Karpas-422 (cell line): ENCODE measurements at regions not wholly inside any gene's neighbourhood (a gene's known extent, or its start where the extent isn't known, plus 50 kb on each side); places are given as distances from the start of the nearest gene placed in this dataset.
A peak's percentile ranks its signal among the peaks of the same experiment; 100 is the strongest.
"Not testable (repeated sequence)": the region's sequence is repeated elsewhere in the genome, so short reads cannot be mapped to it uniquely, and the experiment has no call there.

ENCODE experiments used
- DNase-seq: peaks from one replicate; pipeline ENCODE4 v3.0.0-alpha.2; 2015
- H2AFZ ChIP-seq: fragments of 200-600 bp; sonication (generic); 2 replicates; pipeline ENCODE4 v1.6.1; 2014; ENCODE audit warnings: antibody characterized with exemption, low read length, mixed read lengths
- H3K27ac ChIP-seq: fragments of 200-600 bp; sonication (generic); 2 replicates; pipeline ENCODE4 v1.5.1; 2014; ENCODE audit warnings: mild to moderate bottlenecking, low read length, moderate library complexity
- H3K27me3 ChIP-seq: fragments of 200-600 bp; sonication (generic); 2 replicates; pipeline ENCODE4 v1.6.1; 2014; ENCODE audit warnings: low read length, mixed read lengths
- H3K36me3 ChIP-seq: fragments of 200-600 bp; sonication (generic); 2 replicates; pipeline ENCODE4 v1.6.1; 2014; ENCODE audit warnings: low read length, mixed read lengths; ENCODE audit not compliant: insufficient read depth
- H3K4me1 ChIP-seq: fragments of 200-600 bp; sonication (generic); 2 replicates; pipeline ENCODE4 v1.6.1; 2014; ENCODE audit warnings: mild to moderate bottlenecking, low read length, mixed read lengths
- H3K4me2 ChIP-seq: fragments of 200-600 bp; sonication (generic); 2 replicates; pipeline ENCODE4 v1.6.1; 2014; ENCODE audit warnings: low read length, low read depth, mild to moderate bottlenecking; ENCODE audit not compliant: poor library complexity, severe bottlenecking
- H3K4me3 ChIP-seq: fragments of 200-600 bp; sonication (generic); 2 replicates; pipeline ENCODE4 v1.5.1; 2014; ENCODE audit warnings: mild to moderate bottlenecking, antibody characterized with exemption, low read length, mixed read lengths
- H3K79me2 ChIP-seq: fragments of 200-600 bp; sonication (generic); 2 replicates; pipeline ENCODE4 v1.6.1; 2014; ENCODE audit warnings: mild to moderate bottlenecking, low read length, mixed read lengths
- H3K9ac ChIP-seq: fragments of 200-600 bp; sonication (generic); 2 replicates; pipeline ENCODE4 v1.6.0; 2014; ENCODE audit warnings: low read length
- H3K9me2 ChIP-seq: fragments of 200-600 bp; sonication (generic), shearing (Covaris generic); replicated peaks from 2 replicates; pipeline ENCODE4 v1.6.0; 2014; ENCODE audit warnings: mild to moderate bottlenecking, low read length, moderate library complexity; ENCODE audit not compliant: insufficient read depth
- H3K9me3 ChIP-seq: fragments of 300-700, 200-600 bp; sonication (generic); 2 replicates; pipeline ENCODE4 v1.6.1; 2014; ENCODE audit warnings: low read length, mixed read lengths
- H4K20me1 ChIP-seq: fragments of 200-600 bp; sonication (generic); 2 replicates; pipeline ENCODE4 v1.6.1; 2014; ENCODE audit warnings: mild to moderate bottlenecking, antibody characterized with exemption, low read length, low read depth; ENCODE audit not compliant: insufficient read depth

DNA sequence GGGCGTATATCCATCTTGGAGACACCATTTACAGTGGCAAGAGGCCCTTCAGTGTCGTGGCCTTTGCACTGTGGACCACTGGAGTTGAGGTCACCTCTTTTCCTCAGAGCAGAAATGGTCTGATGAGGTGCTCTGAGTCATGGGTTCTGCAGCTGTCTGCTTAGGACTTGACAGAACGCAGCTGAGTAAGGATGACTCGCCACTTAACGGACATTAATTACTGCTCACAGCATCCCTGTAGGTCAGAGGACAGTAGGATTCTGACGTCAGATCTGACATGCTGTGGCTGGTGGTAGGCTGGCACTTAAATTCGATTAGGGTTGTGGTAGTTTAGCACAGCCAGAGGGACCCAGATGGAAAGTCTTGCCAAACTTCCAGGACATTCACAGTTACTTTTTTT, 479.4 kb downstream of the DMAC1 start:
- no peak overlapping the region for H2AFZ ChIP-seq
- DNase-seq, result no peak
- H3K4me2 ChIP-seq, result no peak overlapping the region

GRCh38 chr9:7318920-7319319, 480.7 kb downstream of the DMAC1 start:
- no peaks in the 10 kb centered on the region for H3K79me2 ChIP-seq
- no peak overlapping the region for H3K4me2 ChIP-seq
- no peak overlapping the region for H3K27ac ChIP-seq
- no peaks in the 10 kb centered on the region for H4K20me1 ChIP-seq
- H3K27me3 ChIP-seq, result no peaks in the 10 kb centered on the region
- H3K4me1 ChIP-seq, result no peaks in the 10 kb centered on the region
- H2AFZ ChIP-seq, result no peak overlapping the region
- no peak for DNase-seq
- no peaks in the 10 kb centered on the region for H3K9me2 ChIP-seq
- H3K9me3 ChIP-seq, result 0 out of 2 replicates have a peak, but pooled peaks cover 1% of the 10 kb centered on the region
- no peak overlapping the region for H3K9ac ChIP-seq
- no peaks in the 10 kb centered on the region for H3K36me3 ChIP-seq
- no peak overlapping the region for H3K4me3 ChIP-seq

More for the DNA sequence above, 479.4 kb downstream of the DMAC1 start:
- no peak overlapping the region for H3K9ac ChIP-seq
- no peaks in the 10 kb centered on the region for H3K9me2 ChIP-seq
- H3K4me1 ChIP-seq, result no peaks in the 10 kb centered on the region
- H3K9me3 ChIP-seq, result no peaks in the 10 kb centered on the region
- H4K20me1 ChIP-seq, result no peaks in the 10 kb centered on the region
- H3K4me3 ChIP-seq, result no peak overlapping the region
- no peaks in the 10 kb centered on the region for H3K27me3 ChIP-seq
- no peak overlapping the region for H3K27ac ChIP-seq
- no peaks in the 10 kb centered on the region for H3K36me3 ChIP-seq
- H3K79me2 ChIP-seq, result no peaks in the 10 kb centered on the region

DNA sequence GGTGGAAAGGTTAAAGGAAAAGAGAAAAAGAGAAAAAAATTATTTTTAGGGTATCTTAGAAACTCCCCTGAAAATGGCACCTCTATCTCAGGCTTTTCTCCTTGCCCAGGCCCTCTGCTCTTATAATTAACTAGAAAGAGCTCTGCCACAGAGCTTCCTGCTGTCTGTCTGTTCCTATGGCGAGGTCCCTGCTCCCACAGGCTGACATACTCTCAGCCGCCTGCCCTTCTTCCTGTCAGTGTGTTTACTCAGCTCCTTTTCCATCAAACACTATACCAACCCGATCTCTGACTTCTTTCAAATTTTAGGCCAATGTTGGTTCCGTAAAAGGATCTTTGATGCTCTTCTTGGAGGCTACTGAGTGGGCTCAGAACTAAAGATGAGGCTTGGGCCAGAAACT, 482.6 kb downstream of the DMAC1 start:
- Histone ChIP-seq H3K4me3 (no peak overlapping the region), H3K27me3 (no peaks in the 10 kb centered on the region), H4K20me1 (no peaks in the 10 kb centered on the region), H3K9me3 (peaks cover 12% of the 10 kb centered on the region), H2AFZ (no peak overlapping the region), H3K9ac (no peak overlapping the region), H3K36me3 (no peaks in the 10 kb centered on the region), H3K4me2 (no peak overlapping the region), H3K27ac (no peak overlapping the region), H3K79me2 (no peaks in the 10 kb centered on the region), H3K4me1 (no peaks in the 10 kb centered on the region), H3K9me2 (no peaks in the 10 kb centered on the region)
- no peak for DNase-seq

GRCh38 chr9:7316166-7316795, 483.3 kb downstream of the DMAC1 start:
- H3K27ac ChIP-seq, result no peak overlapping the region
- no peaks in the 10 kb centered on the region for H3K27me3 ChIP-seq
- H4K20me1 ChIP-seq, result no peaks in the 10 kb centered on the region
- H3K4me2 ChIP-seq, result no peak overlapping the region
- no peak overlapping the region for H3K9ac ChIP-seq
- no peaks in the 10 kb centered on the region for H3K79me2 ChIP-seq
- no peaks in the 10 kb centered on the region for H3K36me3 ChIP-seq
- no peak overlapping the region for H3K4me3 ChIP-seq
- no peaks in the 10 kb centered on the region for H3K4me1 ChIP-seq
- H3K9me3 ChIP-seq, result peaks cover 14% of the 10 kb centered on the region
- DNase-seq, result no peak
- no peaks in the 10 kb centered on the region for H3K9me2 ChIP-seq
- H2AFZ ChIP-seq, result no peak overlapping the region

DNA sequence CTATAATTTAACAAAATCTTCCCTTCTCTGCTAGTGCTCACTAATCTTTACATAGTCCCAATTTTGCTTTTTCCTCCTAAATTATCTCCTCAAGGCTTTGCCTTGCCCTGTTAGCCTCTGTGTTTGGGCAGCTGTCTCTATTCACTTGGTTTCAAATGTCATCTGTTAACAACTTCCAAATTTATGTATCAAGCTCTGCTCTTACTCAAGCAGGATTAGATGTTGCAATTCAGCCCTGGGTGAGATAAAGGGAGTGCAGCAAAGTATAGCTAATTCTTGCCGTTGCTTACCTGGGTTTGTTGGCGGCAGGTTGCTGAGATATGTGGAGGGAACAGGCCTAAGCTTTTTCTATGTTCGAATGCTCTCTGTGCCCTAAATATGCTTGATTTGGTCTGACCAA, 483.8 kb downstream of the DMAC1 start:
- Histone ChIP-seq H3K4me3 (no peak overlapping the region), H3K9ac (no peak overlapping the region)
- DNase-seq, result no peak

DNA sequence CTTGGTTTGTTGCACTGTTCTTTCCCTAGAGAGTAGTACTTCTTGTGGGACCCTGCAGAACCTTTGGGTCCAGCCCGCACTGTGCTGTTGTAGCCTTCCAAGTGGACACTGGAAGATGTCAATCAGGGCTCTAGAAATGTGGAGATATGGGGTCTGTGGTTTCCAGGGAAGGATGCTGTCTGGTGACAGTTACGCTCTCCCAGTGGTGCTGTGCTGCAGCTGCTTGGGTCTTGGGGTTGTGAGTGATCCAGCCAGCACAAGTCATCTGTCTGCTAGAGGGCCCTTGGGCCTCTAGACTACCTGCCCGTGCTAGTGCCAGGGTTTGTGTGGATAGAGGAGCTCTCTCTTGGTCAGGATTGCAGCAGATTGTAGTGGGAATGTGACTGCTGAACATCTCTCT, 484.5 kb downstream of the DMAC1 start:
- H3K9me3 ChIP-seq, result peaks cover 22% of the 10 kb centered on the region
- H3K4me2 ChIP-seq, result no peak overlapping the region
- H4K20me1 ChIP-seq, result no peaks in the 10 kb centered on the region
- no peak overlapping the region for H3K27ac ChIP-seq
- H3K27me3 ChIP-seq, result no peaks in the 10 kb centered on the region
- no peaks in the 10 kb centered on the region for H3K4me1 ChIP-seq
- no peaks in the 10 kb centered on the region for H3K79me2 ChIP-seq
- H3K9ac ChIP-seq, result no peak overlapping the region
- DNase-seq, result no peak
- H3K9me2 ChIP-seq, result no peaks in the 10 kb centered on the region
- no peak overlapping the region for H3K4me3 ChIP-seq
- H3K36me3 ChIP-seq, result no peaks in the 10 kb centered on the region
- H2AFZ ChIP-seq, result no peak overlapping the region

More for the DNA sequence above, 483.8 kb downstream of the DMAC1 start:
- Histone ChIP-seq H3K4me1 (no peaks in the 10 kb centered on the region), H3K79me2 (no peaks in the 10 kb centered on the region), H3K9me2 (no peaks in the 10 kb centered on the region), H2AFZ (no peak overlapping the region), H3K36me3 (no peaks in the 10 kb centered on the region), H3K4me2 (no peak overlapping the region), H3K27ac (no peak overlapping the region), H3K9me3 (peaks cover 17% of the 10 kb centered on the region), H4K20me1 (no peaks in the 10 kb centered on the region), H3K27me3 (no peaks in the 10 kb centered on the region)

DNA sequence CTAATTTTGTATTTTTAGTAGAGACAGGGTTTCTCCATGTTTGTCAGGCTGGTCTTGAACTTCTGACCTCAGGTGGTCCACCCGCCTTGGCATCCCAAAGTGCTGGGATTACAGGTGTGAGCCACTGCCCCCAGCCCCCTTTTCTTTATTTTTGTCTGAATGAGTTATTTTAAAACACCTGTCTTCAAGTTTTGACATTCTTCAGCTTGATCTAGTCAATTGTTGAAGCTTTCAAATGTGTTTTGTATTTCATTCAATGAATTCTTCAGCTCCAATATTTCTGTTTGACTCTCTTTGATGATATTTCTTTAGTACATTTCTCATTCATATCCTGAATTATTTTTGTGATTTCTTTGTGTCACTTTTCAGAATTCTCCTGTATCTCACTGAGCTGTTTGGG, 486.2 kb downstream of the DMAC1 start:
- peak; percentile 44 for DNase-seq

DNA sequence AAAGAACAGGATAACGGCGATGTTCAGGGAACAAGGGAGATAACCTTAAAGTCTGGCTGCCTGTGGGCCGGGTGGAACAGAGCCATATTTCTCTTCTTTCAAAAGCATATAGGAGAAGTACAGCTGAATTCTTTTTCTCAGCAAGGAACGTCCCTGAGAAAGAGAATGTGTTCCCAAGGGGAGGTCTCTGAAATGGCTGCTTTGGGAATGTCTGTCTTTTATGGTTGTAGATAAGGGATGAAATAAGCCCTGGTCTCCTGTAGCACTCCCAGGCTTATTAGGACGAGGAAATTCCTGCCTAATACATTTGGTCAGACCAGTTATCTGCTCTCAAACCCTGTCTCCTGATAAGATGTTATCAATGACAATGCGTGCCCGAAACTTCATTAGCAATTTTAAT, 490.5 kb downstream of the DMAC1 start:
- H3K9ac ChIP-seq, H3K79me2 ChIP-seq, H3K9me2 ChIP-seq, H2AFZ ChIP-seq, H3K27me3 ChIP-seq, H3K4me2 ChIP-seq, H3K4me3 ChIP-seq, H3K4me1 ChIP-seq, H3K36me3 ChIP-seq, H4K20me1 ChIP-seq, DNase-seq, H3K27ac ChIP-seq: not testable (repeated sequence)
- peaks cover 32% of the 10 kb centered on the region for H3K9me3 ChIP-seq

More for the DNA sequence above, 486.2 kb downstream of the DMAC1 start:
- no peaks in the 10 kb centered on the region; the same call in 1 of the 2 replicates for H3K36me3 ChIP-seq
- H3K4me3 ChIP-seq, result no peak overlapping the region
- H4K20me1 ChIP-seq, result no peaks in the 10 kb centered on the region
- H3K27me3 ChIP-seq, result no peaks in the 10 kb centered on the region
- no peaks in the 10 kb centered on the region for H3K4me1 ChIP-seq
- no peaks in the 10 kb centered on the region for H3K79me2 ChIP-seq
- no peak overlapping the region for H3K4me2 ChIP-seq
- H3K9me3 ChIP-seq, result peaks cover 28% of the 10 kb centered on the region
- H2AFZ ChIP-seq, result no peak overlapping the region
- H3K9me2 ChIP-seq, result no peaks in the 10 kb centered on the region
- H3K9ac ChIP-seq, result no peak overlapping the region
- H3K27ac ChIP-seq, result no peak overlapping the region
